ENCODE measurements at regions not wholly inside any gene's neighbourhood (a gene's known extent, or its start where the extent isn't known, plus 50 kb on each side); places are given as distances from the start of the nearest gene placed in this dataset.

DNA sequence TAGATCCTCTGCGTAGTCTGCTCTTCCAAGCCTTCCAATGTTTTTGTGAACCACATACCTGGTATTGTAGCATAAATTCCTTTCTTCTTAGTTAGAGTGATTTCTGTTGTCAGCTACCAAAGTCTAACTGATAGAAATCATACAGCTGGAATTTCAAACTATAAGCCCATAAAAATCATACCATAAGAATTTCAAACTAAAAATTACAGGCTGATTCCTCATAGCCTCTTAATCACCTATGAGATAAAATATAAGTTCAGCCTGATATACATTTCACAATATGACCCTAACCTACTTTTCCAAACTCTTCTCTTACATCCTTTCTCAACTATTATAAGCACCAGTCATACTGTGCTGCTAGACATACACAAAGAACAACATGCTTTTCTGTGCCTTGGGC, 64.8 kb downstream of the PTHLH start:
- Mint-ChIP-seq H3K36me3 (peaks cover 2% of the 10 kb centered on the region), H3K4me3 (no peak overlapping the region), H3K4me1 (ENCODE audit: low read depth) (no peaks in the 10 kb centered on the region), H3K9me3 (ENCODE audit: low read depth) (no peaks in the 10 kb centered on the region), H3K27ac (no peak overlapping the region), H3K27me3 (peaks cover 12% of the 10 kb centered on the region)

DNA sequence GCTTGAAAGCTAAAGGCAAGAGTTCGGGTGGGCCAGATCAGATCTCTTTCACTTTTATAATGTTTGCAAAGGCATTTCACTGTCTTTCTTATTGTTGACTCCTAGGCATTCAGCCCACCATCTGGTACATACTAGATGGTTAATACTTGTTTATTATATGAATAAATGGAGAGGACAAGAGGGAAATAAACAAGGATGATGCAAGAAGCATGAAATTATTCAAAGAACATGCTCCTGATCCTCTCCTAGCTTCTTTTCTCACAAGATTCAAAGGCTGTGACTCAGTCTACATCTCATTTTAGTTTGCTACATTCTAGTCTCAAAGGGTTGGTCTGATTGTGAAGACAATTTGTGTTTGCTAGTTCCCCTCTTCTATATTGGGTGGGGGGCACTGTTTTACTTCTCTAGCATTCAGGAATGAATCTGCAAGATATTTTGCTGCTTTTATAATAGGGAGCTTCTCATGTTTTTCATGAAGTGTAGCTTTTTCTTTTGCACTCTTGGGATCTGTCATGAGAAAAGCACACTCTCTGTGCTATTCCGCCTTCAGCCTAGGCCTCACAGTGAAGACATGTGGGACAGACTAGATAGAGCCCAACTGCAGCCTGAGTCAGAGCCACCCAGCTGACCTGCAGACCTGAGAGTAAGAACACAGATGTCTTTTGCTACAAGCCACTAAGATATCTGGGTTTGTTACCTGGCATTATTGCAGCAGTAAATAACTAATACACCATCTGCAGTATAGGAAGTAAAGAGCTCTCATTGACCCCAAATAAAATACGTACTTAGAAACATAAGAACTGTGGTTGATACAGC, 65.7 kb downstream of the PTHLH start:
- no peak overlapping the region for H3K4me3 Mint-ChIP-seq
- no peaks in the 10 kb centered on the region for H3K9me3 Mint-ChIP-seq (ENCODE audit: low read depth)
- peaks cover 2% of the 10 kb centered on the region for H3K36me3 Mint-ChIP-seq
- peaks cover 16% of the 10 kb centered on the region for H3K27me3 Mint-ChIP-seq
- no peaks in the 10 kb centered on the region for H3K4me1 Mint-ChIP-seq (ENCODE audit: low read depth)
- H3K27ac Mint-ChIP-seq, result no peak overlapping the region

DNA sequence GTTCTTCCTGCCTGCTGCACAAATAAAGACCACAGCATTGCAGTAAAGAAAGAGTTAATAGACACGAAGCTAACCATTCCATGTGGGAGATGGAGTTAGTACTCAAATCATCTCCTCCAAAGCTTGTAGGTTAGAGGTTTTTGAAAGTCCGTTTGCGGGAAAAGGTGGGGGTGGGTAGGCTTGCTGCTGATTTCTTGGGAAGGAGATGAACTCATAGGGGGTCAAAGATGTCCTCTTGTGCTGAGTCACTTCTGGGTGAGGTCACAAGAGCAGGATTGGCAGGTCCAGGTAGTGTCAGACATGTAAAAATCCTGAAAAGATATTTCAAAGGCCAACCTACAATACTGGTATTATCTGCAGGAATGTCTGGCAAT, 66.4 kb downstream of the PTHLH start:
- Mint-ChIP-seq H3K36me3 (peaks cover 2% of the 10 kb centered on the region), H3K27me3 (peaks cover 13% of the 10 kb centered on the region), H3K27ac (no peak overlapping the region), H3K4me3 (no peak overlapping the region), H3K4me1 (ENCODE audit: low read depth) (no peaks in the 10 kb centered on the region), H3K9me3 (ENCODE audit: low read depth) (no peaks in the 10 kb centered on the region)

DNA sequence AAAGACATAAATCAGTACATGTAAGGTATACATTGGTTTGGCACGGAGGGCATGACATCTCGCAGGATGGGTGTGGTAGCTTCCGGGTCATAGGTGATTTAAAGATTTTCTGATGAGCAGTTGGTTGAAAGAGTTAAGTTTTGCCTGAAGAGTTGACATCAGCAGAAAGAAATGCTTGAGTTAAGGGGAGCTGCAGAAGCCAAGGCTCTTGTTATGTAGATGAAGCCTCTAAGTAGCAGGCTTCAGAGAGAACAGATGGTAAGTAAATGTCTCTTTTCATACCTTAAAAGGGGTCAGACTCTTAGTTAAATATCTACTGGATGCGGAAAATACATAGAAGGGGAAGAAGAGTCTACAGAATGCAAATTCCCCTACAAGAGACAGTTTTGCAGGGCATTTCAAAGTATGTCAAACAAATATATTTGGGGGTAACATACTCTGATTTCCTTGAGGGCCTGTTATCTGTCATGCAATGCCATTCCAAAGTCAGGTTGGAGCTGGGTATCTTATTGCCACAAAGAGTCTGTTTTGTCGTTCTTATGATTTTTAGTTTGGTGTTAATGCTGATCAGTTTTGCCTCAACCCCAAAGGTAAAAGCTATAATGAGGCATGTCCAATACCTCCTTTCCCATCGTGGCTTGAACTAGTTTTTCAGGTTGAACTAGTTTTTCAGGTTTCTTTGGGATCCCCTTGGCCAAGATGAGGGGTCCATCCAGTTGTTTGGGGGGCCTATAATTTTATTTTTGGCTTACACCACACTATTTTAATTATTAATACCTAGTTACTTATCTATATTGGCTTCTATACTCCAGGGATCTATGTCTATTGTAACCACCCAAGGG, 67.0 kb downstream of the PTHLH start:
- Mint-ChIP-seq H3K27me3 (peaks cover 11% of the 10 kb centered on the region), H3K36me3 (peaks cover 2% of the 10 kb centered on the region), H3K4me1 (ENCODE audit: low read depth) (no peaks in the 10 kb centered on the region), H3K27ac (no peak overlapping the region), H3K4me3 (no peak overlapping the region), H3K9me3 (ENCODE audit: low read depth) (no peaks in the 10 kb centered on the region)

DNA sequence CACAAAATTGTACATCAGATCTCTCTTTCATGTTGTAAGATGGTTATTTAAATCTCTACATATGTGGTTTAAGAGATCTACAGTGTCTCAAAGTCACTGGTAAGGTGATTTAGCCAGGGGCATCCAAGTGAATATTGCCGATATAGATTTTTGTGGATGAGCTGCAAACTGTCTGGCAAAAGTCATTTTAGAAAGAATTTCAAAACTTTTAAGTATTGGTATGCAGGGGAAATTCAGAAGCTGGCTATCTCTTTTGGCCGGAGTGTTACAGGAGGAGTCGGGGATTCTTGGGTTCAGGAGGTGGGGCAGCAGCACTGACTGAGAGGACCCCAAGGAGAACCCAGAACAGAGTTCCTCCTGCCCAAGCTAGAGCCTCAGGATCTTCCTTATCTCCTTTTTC, 69.9 kb downstream of the PTHLH start:
- Mint-ChIP-seq H3K36me3 (peaks cover 2% of the 10 kb centered on the region), H3K4me3 (no peak overlapping the region), H3K4me1 (ENCODE audit: low read depth) (no peaks in the 10 kb centered on the region), H3K27me3 (peaks cover 4% of the 10 kb centered on the region), H3K9me3 (ENCODE audit: low read depth) (no peaks in the 10 kb centered on the region), H3K27ac (no peak overlapping the region)

DNA sequence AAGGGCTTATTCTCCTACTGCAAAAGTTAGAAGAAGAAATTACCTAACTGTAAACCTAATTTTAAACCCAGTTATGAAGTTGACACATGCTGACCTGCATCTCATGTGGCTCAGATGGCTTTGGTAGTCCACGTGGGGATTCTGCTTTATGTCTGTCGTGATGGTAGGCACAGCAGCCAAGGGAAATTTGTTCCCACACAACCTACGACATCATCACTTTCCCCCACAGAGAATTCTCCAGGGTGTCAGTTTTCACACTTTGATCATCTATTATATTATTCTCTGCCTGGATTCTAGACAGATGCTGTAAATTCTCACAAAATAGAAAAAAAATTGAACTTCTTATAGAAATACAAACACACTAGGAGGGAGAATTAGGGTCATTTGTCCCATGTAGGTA, 70.6 kb downstream of the PTHLH start:
- H3K9me3 Mint-ChIP-seq (ENCODE audit: low read depth), result no peaks in the 10 kb centered on the region
- H3K4me1 Mint-ChIP-seq (ENCODE audit: low read depth), result no peaks in the 10 kb centered on the region
- H3K4me3 Mint-ChIP-seq, result no peak overlapping the region
- H3K27ac Mint-ChIP-seq, result no peak overlapping the region
- peaks cover 2% of the 10 kb centered on the region for H3K36me3 Mint-ChIP-seq
- H3K27me3 Mint-ChIP-seq, result peaks cover 4% of the 10 kb centered on the region

DNA sequence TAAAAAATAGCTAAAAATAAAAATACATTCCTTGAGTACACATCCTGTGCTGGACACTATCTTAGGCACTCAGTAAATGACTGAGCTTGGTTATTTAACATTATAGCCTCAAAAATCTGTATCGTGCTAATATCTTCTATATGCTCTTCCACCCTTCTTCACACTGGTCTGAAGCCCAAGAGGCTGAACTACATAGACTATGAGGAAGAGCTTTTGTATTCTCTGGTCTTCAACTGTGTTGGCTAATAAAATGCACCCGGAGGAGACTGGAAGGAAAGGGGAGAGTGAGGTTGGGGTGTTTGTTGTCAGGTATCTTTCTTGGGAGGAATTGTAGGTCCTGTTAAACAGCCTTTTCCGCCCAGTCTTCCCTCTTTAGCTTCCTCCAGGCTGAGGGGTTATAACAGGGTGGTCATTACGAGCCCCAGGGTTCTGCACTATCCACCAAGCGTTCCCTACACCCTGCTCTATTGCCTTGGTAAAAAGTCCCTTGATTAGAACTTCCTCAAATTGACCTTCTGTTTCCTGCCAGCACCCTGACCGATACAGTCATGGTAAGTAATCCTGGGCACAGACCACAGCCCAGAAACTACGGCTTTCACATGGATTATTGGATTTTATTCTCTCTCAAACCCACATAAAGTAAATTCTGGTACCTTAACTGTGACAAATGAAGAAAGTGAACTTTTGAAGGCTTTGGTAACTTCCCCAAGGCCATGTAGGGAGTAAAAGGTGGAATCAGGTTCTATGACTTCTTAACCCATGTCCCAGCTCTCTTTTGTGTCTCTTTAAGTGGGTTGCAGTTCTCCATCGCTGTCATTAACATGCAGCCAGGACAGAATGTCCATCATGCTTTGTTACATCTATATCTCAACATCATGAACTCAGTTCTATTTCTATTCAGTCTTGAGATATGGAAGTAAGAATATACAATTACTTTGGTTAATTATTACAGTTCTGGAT, 71.3 kb downstream of the PTHLH start:
- no peaks in the 10 kb centered on the region for H3K9me3 Mint-ChIP-seq (ENCODE audit: low read depth)
- H3K27me3 Mint-ChIP-seq, result peaks cover 4% of the 10 kb centered on the region
- H3K4me3 Mint-ChIP-seq, result no peak overlapping the region
- H3K36me3 Mint-ChIP-seq, result peaks cover 2% of the 10 kb centered on the region
- no peaks in the 10 kb centered on the region for H3K4me1 Mint-ChIP-seq (ENCODE audit: low read depth)
- no peak overlapping the region for H3K27ac Mint-ChIP-seq

DNA sequence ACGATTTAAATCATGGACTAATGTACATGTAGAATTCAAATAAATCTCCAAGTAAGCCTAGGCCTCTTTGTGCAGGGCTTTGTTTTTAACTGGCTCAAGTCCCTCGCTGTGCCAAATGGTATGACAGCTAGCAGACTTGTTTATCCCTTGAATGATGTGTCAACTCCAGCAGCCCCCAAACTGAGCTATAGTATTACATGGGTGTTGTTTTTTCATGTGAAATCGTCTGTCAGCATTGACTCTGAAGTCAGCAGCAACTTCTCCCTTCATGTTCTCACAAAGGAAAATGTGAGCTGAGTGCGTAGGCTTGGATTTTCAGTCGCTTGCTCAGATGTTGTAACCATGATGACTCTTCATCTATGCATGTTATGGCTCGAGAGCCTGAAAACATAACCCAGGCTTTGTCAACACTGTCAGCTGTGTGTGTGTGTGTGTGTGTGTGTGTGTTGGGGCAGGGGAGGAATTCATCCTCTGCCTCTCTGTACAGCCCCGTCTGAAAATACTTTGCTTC, 73.3 kb downstream of the PTHLH start:
- H3K9me3 Mint-ChIP-seq (ENCODE audit: low read depth), result no peaks in the 10 kb centered on the region
- no peaks in the 10 kb centered on the region for H3K4me1 Mint-ChIP-seq (ENCODE audit: low read depth)
- no peaks in the 10 kb centered on the region for H3K36me3 Mint-ChIP-seq
- no peak overlapping the region for H3K27ac Mint-ChIP-seq
- peaks cover 8% of the 10 kb centered on the region for H3K27me3 Mint-ChIP-seq
- no peak overlapping the region for H3K4me3 Mint-ChIP-seq

DNA sequence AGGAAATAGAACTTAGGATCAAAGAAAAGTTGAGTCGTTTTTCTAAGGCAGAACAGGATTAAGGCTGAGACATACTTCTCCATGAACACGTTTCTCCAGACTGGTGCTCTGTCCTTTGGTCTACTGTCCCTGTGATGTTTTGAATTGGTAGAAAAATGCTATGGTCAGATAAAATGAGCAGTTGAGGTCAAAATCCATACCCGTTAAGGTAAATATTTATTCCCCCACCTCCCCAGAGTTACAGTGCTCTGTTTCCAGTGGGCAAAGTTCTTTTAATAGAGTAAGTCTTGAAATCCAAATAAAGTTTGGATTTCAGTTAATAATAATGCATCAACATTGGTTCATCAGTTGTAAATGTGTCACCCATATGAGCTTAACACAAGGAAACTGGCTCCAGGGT, 74.5 kb downstream of the PTHLH start:
- H3K9me3 Mint-ChIP-seq (ENCODE audit: low read depth), result no peaks in the 10 kb centered on the region
- no peak overlapping the region for H3K4me3 Mint-ChIP-seq
- no peaks in the 10 kb centered on the region for H3K4me1 Mint-ChIP-seq (ENCODE audit: low read depth)
- peaks cover 8% of the 10 kb centered on the region for H3K27me3 Mint-ChIP-seq
- no peak overlapping the region for H3K27ac Mint-ChIP-seq
- no peaks in the 10 kb centered on the region for H3K36me3 Mint-ChIP-seq

DNA sequence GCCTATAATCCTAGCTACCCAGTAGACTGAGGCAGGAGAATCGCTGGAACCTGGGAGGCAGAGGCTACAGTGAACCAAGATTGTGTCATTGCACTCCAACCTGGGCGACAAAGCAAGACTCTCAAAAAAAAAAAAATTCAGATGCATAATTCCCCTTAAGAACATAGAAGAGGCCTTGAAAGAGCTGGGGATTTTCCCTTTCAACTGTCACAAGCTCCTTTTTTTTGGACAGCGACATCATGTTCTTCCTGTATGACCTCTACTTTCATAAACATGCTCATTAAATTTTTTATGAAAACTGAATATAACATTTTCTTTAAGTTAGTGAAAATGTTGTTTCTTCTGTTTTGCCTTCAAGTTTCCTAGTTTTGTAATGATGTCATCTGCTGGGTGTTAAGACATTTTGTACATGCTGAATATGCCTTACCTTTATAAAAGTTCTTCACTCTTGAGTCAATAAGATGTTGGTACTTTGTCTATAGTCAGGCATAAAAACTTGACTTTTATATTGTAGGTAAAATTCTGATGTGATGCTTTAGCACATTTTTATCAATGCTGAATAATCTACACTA, 76.0 kb downstream of the PTHLH start:
- no peaks in the 10 kb centered on the region for H3K36me3 Mint-ChIP-seq
- no peak overlapping the region for H3K27ac Mint-ChIP-seq
- H3K27me3 Mint-ChIP-seq, result peaks cover 5% of the 10 kb centered on the region
- H3K9me3 Mint-ChIP-seq (ENCODE audit: low read depth), result no peaks in the 10 kb centered on the region
- H3K4me3 Mint-ChIP-seq, result no peak overlapping the region
- no peaks in the 10 kb centered on the region for H3K4me1 Mint-ChIP-seq (ENCODE audit: low read depth)

DNA sequence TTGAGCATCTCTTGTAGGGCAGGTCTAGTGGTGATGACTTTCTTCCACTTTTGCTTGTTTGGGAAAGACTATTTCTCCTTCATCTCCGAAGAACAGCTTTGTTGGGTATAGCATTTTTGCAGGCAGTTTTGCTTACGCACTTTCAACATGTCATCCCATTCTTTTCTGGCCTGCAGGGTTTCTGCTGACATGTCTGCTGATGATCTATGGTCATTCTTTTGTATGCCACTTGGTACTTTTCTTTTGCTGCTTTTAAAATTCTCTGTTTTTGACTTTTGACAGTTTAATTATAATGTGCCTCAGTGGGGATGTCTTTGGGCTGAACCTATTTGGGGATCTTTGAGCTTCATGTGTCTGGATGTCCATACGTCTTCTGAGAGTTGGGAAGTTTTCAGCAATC, 78.2 kb downstream of the PTHLH start:
- Mint-ChIP-seq H3K27me3 (peaks cover 8% of the 10 kb centered on the region), H3K9me3 (ENCODE audit: low read depth) (no peaks in the 10 kb centered on the region), H3K36me3 (no peaks in the 10 kb centered on the region), H3K27ac (no peak overlapping the region), H3K4me1 (ENCODE audit: low read depth) (no peaks in the 10 kb centered on the region), H3K4me3 (no peak overlapping the region)

DNA sequence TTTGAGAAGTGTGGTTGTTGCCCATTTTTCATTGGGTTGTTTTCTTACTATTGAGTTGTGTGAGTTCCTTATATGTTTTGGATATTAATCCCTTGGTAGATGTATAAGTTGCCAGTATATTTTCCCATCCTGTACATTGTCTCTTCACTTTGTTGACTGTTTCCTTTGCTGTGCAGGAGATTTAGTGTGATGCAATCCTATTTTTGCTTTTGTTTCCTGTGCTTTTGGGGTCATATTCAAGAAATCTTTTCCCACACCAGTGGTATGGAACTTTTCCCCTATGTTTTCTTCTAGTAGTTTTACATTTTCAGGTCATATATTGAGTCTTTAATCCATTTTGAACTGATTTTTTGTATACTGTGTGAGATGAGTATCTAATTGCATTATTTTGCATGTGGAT, 92.8 kb downstream of the PTHLH start:
- peaks cover 5% of the 10 kb centered on the region for H3K9me3 Mint-ChIP-seq (ENCODE audit: low read depth)

DNA sequence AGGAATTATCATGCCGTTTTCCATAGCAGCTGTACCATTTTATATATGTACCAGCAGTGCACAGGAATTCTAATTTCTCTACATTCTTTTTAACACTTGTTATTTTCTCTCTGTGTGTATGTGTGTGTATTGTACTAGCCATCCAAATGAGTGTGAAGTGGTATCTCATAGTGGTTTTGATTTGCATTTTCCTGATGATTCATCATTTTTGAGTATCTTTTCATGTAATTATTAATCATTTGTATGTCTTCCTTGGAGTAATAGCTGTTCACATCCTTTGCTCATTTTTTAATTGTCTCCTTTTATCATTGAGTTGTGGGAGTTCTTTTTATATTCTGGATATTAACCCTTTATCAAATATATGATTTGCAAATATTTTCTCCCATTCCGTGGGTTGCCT, 95.6 kb upstream of the MANSC4 start:
- Mint-ChIP-seq H3K27ac (no peak overlapping the region), H3K27me3 (no peaks in the 10 kb centered on the region), H3K36me3 (no peaks in the 10 kb centered on the region), H3K4me1 (ENCODE audit: low read depth) (peaks cover 7% of the 10 kb centered on the region), H3K4me3 (no peak overlapping the region), H3K9me3 (ENCODE audit: low read depth) (peaks cover 11% of the 10 kb centered on the region)

More for the DNA sequence above, 92.8 kb downstream of the PTHLH start:
- Mint-ChIP-seq H3K27ac (no peak overlapping the region), H3K4me3 (no peak overlapping the region), H3K36me3 (no peaks in the 10 kb centered on the region), H3K27me3 (peaks cover 3% of the 10 kb centered on the region), H3K4me1 (ENCODE audit: low read depth) (no peaks in the 10 kb centered on the region)

DNA sequence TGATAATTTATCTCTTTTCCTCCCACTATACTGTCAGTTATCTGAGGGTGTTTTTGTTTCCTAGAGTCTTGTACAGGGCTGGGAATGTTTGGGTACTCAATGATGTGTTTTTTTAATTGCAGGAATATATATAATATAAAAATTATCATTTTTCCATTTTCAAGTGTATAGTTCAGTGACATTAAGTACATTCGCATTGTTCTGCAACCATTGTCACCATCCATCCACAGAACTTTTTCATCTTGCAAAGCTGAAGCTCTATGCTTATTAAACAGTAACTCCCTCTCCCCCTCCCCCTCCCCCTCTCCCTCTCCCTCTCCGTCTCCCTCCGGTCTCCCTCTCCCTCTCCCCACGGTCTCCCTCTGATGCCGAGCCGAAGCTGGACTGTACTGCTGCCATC, 93.0 kb upstream of the MANSC4 start:
- Mint-ChIP-seq H3K4me1 (ENCODE audit: low read depth) (peaks cover 7% of the 10 kb centered on the region), H3K4me3 (no peak overlapping the region), H3K27ac (no peak overlapping the region), H3K27me3 (no peaks in the 10 kb centered on the region), H3K9me3 (ENCODE audit: low read depth) (peaks cover 11% of the 10 kb centered on the region), H3K36me3 (no peaks in the 10 kb centered on the region)
